ENCODE measurements at regions not wholly inside any gene's neighbourhood (a gene's known extent, or its start where the extent isn't known, plus 50 kb on each side); places are given as distances from the start of the nearest gene placed in this dataset.
"Not testable (repeated sequence)": the region's sequence is repeated elsewhere in the genome, so short reads cannot be mapped to it uniquely, and the experiment has no call there.

DNA sequence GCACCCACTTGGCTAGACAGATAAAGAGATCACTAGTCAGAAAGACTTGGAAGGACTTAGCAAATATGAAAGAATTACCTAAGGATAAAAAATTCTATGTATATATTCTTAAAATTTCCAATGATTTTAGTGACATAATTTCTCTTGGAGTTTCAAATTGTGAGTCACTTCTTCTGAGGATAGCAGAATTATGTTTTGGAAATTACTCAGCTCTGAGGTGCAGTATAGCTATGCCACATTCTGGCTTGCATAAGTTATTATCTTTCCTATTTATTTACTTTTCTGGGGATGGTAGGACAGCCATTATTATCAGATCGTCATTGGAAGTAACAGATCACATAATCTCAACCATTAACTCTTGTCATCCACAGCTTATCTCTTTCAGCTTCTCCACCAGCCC lies 853.5 kb downstream of the TRIML1 start:
- Mint-ChIP-seq H3K27ac (no peak overlapping the region), H3K9me3 (ENCODE audit: low read depth) (no peaks in the 10 kb centered on the region), H3K27me3 (no peaks in the 10 kb centered on the region), H3K36me3 (ENCODE audit: low read depth) (no peaks in the 10 kb centered on the region), H3K4me1 (no peaks in the 10 kb centered on the region), H3K4me3 (no peak overlapping the region)
- CTCF ChIA-PET = no interaction called here
- intact Hi-C loops (cut with DNase I, micrococcal nuclease) = no loop called here
- ATAC-seq (no peak), DNase-seq (no peak)
- POLR2A ChIA-PET = no interaction called here

DNA sequence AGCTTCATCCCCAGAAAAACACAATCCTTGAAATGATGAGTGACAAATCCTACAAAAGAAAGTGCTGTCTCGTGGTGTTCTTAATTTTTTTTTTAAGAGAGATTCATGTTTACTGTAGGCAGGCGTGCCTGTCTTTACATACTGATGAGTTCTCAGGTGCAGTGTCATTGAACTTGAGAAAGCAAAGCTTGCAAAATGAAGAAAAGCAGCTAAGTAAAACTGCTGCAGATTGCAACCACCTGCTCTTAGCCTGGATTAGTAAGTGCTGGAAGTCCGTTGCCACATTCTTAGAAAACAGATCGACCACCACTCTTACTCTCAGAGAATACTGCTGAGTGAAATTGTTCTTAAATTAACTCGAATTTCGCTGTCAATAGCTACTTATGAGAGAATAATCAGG lies 854.6 kb downstream of the TRIML1 start:
- CTCF ChIA-PET = no interaction called here
- POLR2A ChIA-PET = no interaction called here
- no peaks in the 10 kb centered on the region for H3K4me1 Mint-ChIP-seq

DNA sequence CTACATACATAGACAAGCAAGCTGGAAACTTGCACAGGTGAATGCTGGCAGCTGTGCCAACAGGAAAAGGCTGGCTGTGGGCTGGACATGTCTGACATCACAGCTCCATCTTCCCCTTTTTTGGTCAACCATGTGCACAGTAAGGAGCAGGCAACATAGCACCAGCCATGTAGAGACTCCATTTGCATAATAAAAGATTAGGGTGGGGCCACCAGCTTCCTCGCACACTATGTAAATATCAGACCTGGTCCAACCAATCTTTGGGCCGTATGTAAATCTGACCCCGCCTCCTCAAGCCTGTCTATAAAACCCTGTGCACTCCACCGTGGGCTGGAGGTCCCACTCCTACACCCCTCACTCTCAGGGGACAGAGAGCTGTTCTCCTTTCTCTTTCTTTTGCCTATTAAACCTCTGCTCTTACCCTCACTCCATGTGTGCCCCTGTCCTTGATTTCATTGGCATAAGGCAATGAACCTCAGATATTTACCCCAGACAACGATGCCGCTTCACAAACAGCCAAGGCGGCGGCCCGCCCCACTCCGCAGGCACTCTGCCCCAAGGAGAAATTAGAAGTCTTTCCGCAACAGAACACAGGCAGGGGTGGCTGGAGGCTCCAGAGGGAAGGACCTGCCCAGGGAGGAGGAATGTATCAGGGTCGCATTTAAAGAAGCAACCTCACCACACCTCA lies 862.2 kb downstream of the TRIML1 start:
- ChIA-PET POLR2A (no interaction called here), CTCF (no interaction called here)
- intact Hi-C loops (cut with DNase I, micrococcal nuclease) = no loop called here
- DNase-seq (no peak), ATAC-seq (no peak)
- H3K27me3 Mint-ChIP-seq = no peaks in the 10 kb centered on the region
- no peak overlapping the region for H3K27ac Mint-ChIP-seq
- H3K36me3 Mint-ChIP-seq (ENCODE audit: low read depth) = no peaks in the 10 kb centered on the region
- H3K9me3 Mint-ChIP-seq (ENCODE audit: low read depth) = peaks cover 6% of the 10 kb centered on the region
- H3K4me3 Mint-ChIP-seq = no peak overlapping the region
- H3K4me1 Mint-ChIP-seq = no peaks in the 10 kb centered on the region

More for the DNA sequence above, 854.6 kb downstream of the TRIML1 start:
- H3K27me3 Mint-ChIP-seq = no peaks in the 10 kb centered on the region
- H3K9me3 Mint-ChIP-seq (ENCODE audit: low read depth) = no peaks in the 10 kb centered on the region
- DNase-seq (no peak), ATAC-seq (no peak)
- H3K4me3 Mint-ChIP-seq = no peak overlapping the region
- no peaks in the 10 kb centered on the region for H3K36me3 Mint-ChIP-seq (ENCODE audit: low read depth)
- intact Hi-C loops (cut with DNase I, micrococcal nuclease) = no loop called here
- no peak overlapping the region for H3K27ac Mint-ChIP-seq

- ATAC-seq = no peak
- Mint-ChIP-seq H3K9me3 (ENCODE audit: low read depth) (peaks cover 6% of the 10 kb centered on the region), H3K4me3 (no peak overlapping the region), H3K4me1 (no peaks in the 10 kb centered on the region), H3K36me3 (ENCODE audit: low read depth) (no peaks in the 10 kb centered on the region), H3K27ac (no peak overlapping the region), H3K27me3 (no peaks in the 10 kb centered on the region)
- ChIA-PET POLR2A (no interaction called here), CTCF (no interaction called here)
- no peak for DNase-seq
- intact Hi-C loops (cut with DNase I, micrococcal nuclease) = no loop called here
These were observed 862.8 kb downstream of the TRIML1 start for GRCh38 chr4:189001971-189002450.

DNA sequence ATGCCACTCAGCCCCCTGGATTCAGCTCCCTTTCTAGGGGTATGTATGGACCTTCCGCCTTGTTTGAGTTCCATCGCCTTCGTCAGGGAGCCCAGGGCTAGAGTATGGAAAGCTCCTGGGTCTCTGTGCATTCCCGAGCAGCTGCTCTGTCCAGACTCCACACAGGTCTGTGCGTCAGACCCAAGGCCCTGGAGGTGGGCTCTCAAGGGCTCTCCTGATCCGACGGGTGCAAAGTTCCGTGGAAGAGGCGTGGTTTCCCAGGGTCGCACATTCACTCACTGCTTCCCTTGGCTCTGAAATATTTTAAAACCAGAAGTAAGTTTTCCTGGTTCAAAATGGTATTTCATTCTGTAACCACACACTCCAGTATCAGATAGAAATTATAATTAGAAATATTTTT lies 863.2 kb downstream of the TRIML1 start:
- DNase-seq (no peak), ATAC-seq (no peak)
- H3K4me1 Mint-ChIP-seq = no peaks in the 10 kb centered on the region
- H3K9me3 Mint-ChIP-seq (ENCODE audit: low read depth) = peaks cover 6% of the 10 kb centered on the region
- no peak overlapping the region for H3K4me3 Mint-ChIP-seq
- ChIA-PET CTCF (no interaction called here), POLR2A (no interaction called here)
- intact Hi-C loops (cut with DNase I, micrococcal nuclease) = no loop called here
- no peaks in the 10 kb centered on the region for H3K36me3 Mint-ChIP-seq (ENCODE audit: low read depth)
- no peak overlapping the region for H3K27ac Mint-ChIP-seq
- H3K27me3 Mint-ChIP-seq = no peaks in the 10 kb centered on the region

- POLR2A ChIA-PET; CTCF ChIA-PET; H3K4me1 Mint-ChIP-seq; H3K4me3 Mint-ChIP-seq; DNase-seq; H3K27ac Mint-ChIP-seq; H3K36me3 Mint-ChIP-seq (ENCODE audit: low read depth); ATAC-seq; H3K27me3 Mint-ChIP-seq; intact Hi-C loops (cut with DNase I, micrococcal nuclease): not testable (repeated sequence)
- peaks cover 12% of the 10 kb centered on the region for H3K9me3 Mint-ChIP-seq (ENCODE audit: low read depth)
These were observed 871.4 kb downstream of the TRIML1 start for GRCh38 chr4:189010452-189011217.

- POLR2A ChIA-PET = no interaction called here
- H3K27ac Mint-ChIP-seq = no peak overlapping the region
- H3K4me3 Mint-ChIP-seq = no peak overlapping the region
- peaks cover 2% of the 10 kb centered on the region for H3K9me3 Mint-ChIP-seq (ENCODE audit: low read depth)
- H3K36me3 Mint-ChIP-seq (ENCODE audit: low read depth) = no peaks in the 10 kb centered on the region
- no peak for ATAC-seq
- CTCF ChIA-PET = no interaction called here
- no peaks in the 10 kb centered on the region for H3K27me3 Mint-ChIP-seq
- DNase-seq = no peak
- no peaks in the 10 kb centered on the region for H3K4me1 Mint-ChIP-seq
- intact Hi-C loops (cut with DNase I, micrococcal nuclease) = no loop called here
These were observed 882.6 kb downstream of the TRIML1 start for GRCh38 chr4:189021831-189022230.

GRCh38 chr4:189022440-189023035 lies 883.3 kb downstream of the TRIML1 start:
- Mint-ChIP-seq H3K36me3 (ENCODE audit: low read depth) (no peaks in the 10 kb centered on the region), H3K4me1 (no peaks in the 10 kb centered on the region), H3K4me3 (no peak overlapping the region), H3K27me3 (no peaks in the 10 kb centered on the region), H3K27ac (no peak overlapping the region), H3K9me3 (ENCODE audit: low read depth) (peaks cover 2% of the 10 kb centered on the region)
- ChIA-PET CTCF (no interaction called here), POLR2A (no interaction called here)
- intact Hi-C loops (cut with DNase I, micrococcal nuclease) = no loop called here
- DNase-seq (no peak), ATAC-seq (no peak)

GRCh38 chr4:189029976-189030504 lies 890.8 kb downstream of the TRIML1 start:
- POLR2A ChIA-PET = no interaction called here
- DNase-seq (no peak), ATAC-seq (no peak)
- Mint-ChIP-seq H3K4me3 (no peak overlapping the region), H3K27ac (no peak overlapping the region), H3K36me3 (ENCODE audit: low read depth) (no peaks in the 10 kb centered on the region), H3K27me3 (no peaks in the 10 kb centered on the region), H3K9me3 (ENCODE audit: low read depth) (peaks cover 2% of the 10 kb centered on the region), H3K4me1 (no peaks in the 10 kb centered on the region)
- intact Hi-C loops (cut with DNase I, micrococcal nuclease) = no loop called here
- CTCF ChIA-PET = no interaction called here

DNA sequence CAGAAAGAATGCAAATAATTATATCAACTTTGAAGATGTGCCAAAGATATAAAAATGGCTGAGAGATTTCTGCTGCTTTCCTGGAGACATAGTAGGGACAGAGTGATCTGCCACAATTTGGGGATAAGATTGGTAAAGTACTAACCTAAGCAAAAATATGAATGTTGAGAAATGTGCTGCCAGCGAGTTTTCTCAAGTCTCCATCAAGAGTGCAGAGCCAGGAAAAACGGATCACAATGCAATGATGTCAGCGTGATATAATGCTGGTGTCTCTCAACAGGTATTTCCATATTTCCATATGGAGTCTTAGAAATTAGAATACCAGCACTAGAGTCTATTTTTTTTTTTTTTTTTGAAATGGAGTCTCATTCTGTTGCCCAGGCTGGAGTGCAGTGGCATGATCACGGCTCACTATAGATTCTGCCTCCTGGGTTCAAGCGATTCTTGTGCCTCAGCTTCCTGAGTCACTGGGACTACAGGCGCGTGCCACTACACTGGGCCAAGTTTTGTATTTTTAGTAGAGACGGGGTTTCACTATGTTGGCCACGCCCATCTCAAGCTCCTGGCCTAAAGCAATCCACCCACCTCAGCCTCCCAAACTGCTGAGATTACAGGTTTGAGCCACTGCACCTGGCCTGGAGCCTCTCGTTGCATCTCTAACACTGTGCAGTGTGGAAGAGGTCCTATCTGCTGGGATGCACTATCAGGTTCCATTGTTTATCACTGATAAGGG lies 893.5 kb downstream of the TRIML1 start:
- Mint-ChIP-seq H3K4me3 (no peak overlapping the region), H3K27me3 (no peaks in the 10 kb centered on the region)
- intact Hi-C loops (cut with DNase I, micrococcal nuclease) = no loop called here

GRCh38 chr4:189033801-189034347 lies 894.6 kb downstream of the TRIML1 start:
- Mint-ChIP-seq H3K4me1 (no peaks in the 10 kb centered on the region), H3K9me3 (ENCODE audit: low read depth) (peaks cover 5% of the 10 kb centered on the region), H3K4me3 (no peak overlapping the region), H3K27ac (no peak overlapping the region), H3K36me3 (ENCODE audit: low read depth) (no peaks in the 10 kb centered on the region), H3K27me3 (no peaks in the 10 kb centered on the region)
- intact Hi-C loops (cut with DNase I, micrococcal nuclease) = no loop called here
- no peak for ATAC-seq
- POLR2A ChIA-PET = interaction anchor here (0.7 kb wide), 1 partner anchor 611 kb away, joined by 3 read pairs; no protein-coding TSS in a partner anchor
- no peak for DNase-seq
- CTCF ChIA-PET = no interaction called here

More for the DNA sequence above, 893.5 kb downstream of the TRIML1 start:
- ChIA-PET CTCF (no interaction called here), POLR2A (no interaction called here)
- Mint-ChIP-seq H3K9me3 (ENCODE audit: low read depth) (peaks cover 5% of the 10 kb centered on the region), H3K4me1 (no peaks in the 10 kb centered on the region), H3K27ac (no peak overlapping the region), H3K36me3 (ENCODE audit: low read depth) (no peaks in the 10 kb centered on the region)
- DNase-seq (no peak), ATAC-seq (no peak)
